Fibroblast of villous mesenchyme (primary cell): ENCODE measurements at regions not wholly inside any gene's neighbourhood (a gene's known extent, or its start where the extent isn't known, plus 50 kb on each side); places are given as distances from the start of the nearest gene placed in this dataset.

Experiments used
- DNase-seq: peaks from one replicate; pipeline ENCODE4 v3.0.0-alpha.2; 2010; ENCODE audit warnings: low read depth
- H3K4me3 ChIP-seq: 2 replicates; pipeline ENCODE4 v1.5.1; 2011; ENCODE audit warnings: low read depth, mild to moderate bottlenecking, low read length
- TF ChIP-seq, protein P1 (sequence below): IDR thresholded peaks from 2 replicates; pipeline ENCODE4 v1.5.1; 2012; ENCODE audit warnings: low read depth, mild to moderate bottlenecking, low read length; ENCODE audit not compliant: insufficient read depth

- no peak for DNase-seq
- TF ChIP-seq, protein P1, sequence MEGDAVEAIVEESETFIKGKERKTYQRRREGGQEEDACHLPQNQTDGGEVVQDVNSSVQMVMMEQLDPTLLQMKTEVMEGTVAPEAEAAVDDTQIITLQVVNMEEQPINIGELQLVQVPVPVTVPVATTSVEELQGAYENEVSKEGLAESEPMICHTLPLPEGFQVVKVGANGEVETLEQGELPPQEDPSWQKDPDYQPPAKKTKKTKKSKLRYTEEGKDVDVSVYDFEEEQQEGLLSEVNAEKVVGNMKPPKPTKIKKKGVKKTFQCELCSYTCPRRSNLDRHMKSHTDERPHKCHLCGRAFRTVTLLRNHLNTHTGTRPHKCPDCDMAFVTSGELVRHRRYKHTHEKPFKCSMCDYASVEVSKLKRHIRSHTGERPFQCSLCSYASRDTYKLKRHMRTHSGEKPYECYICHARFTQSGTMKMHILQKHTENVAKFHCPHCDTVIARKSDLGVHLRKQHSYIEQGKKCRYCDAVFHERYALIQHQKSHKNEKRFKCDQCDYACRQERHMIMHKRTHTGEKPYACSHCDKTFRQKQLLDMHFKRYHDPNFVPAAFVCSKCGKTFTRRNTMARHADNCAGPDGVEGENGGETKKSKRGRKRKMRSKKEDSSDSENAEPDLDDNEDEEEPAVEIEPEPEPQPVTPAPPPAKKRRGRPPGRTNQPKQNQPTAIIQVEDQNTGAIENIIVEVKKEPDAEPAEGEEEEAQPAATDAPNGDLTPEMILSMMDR, result no peak
- H3K4me3 ChIP-seq, result no peak overlapping the region
These were observed 52.0 kb upstream of the SMOC2 start for GRCh38 chr6:168388641-168389633.

DNA sequence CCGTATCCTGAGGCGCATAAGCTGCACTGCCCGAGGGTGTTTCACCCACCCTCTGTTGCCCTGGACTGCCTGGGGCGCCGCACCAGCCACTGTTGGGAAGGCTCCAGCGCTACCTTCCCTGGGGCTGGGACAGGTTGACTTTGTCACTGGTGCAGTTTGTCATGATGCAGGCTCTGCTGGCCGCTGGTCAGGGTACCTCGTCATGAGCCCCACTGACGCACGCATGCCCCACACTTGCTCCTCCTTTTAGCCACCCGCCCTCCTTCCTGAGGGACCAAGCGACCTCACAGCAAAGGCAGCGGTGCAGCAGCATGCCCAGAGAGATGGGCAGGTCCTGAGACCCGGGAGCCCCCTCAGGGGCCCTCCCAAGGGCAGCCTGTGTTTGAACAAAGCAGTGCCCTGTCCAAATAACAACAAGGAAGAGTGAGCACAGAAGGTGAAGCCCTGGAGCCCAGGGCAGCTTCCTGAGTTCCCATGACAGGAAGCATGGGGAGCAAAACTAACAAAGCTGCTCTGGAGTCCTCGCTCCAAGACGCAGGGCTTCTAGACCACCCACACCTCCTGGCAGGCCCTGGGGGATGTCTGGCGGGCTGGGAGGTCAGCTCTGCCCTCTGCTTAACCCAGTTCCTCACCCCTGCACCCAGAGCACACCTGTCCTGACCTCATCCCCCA is 50.1 kb upstream of the SMOC2 start:
- TF ChIP-seq, protein P1, result no peak
- no peak for DNase-seq
- no peak overlapping the region for H3K4me3 ChIP-seq
